ENCODE measurements at regions not wholly inside any gene's neighbourhood (a gene's known extent, or its start where the extent isn't known, plus 50 kb on each side); places are given as distances from the start of the nearest gene placed in this dataset.

- TF ChIP-seq EZH2 (IDR thresholded peaks at IDR 0.05; ENCODE audit: insufficient read depth, poor library complexity, severe bottlenecking): no peak
- TF ChIP-seq EZH2phosphoT487 (IDR thresholded peaks at IDR 0.05; ENCODE audit: insufficient read depth, low read depth): no peak
Observed at GRCh38 chr6:141552031-141552430, 580.7 kb upstream of the GJE1 start.

Data from GM23248 (cell line).